Epithelial cell of prostate (primary cell): ENCODE measurements at regions not wholly inside any gene's neighbourhood (a gene's known extent, or its start where the extent isn't known, plus 50 kb on each side); places are given as distances from the start of the nearest gene placed in this dataset.
"Not testable (repeated sequence)": the region's sequence is repeated elsewhere in the genome, so short reads cannot be mapped to it uniquely, and the experiment has no call there.

ENCODE experiments used
- DNase-seq: peaks from one replicate; pipeline ENCODE4 v3.0.0-alpha.2; 2011; ENCODE audit warnings: low read depth, low spot score
- H3K27ac ChIP-seq: fragments of 450-650 bp; 2 replicates; pipeline ENCODE4 v1.5.1; 2017; ENCODE audit warnings: mild to moderate bottlenecking

DNA sequence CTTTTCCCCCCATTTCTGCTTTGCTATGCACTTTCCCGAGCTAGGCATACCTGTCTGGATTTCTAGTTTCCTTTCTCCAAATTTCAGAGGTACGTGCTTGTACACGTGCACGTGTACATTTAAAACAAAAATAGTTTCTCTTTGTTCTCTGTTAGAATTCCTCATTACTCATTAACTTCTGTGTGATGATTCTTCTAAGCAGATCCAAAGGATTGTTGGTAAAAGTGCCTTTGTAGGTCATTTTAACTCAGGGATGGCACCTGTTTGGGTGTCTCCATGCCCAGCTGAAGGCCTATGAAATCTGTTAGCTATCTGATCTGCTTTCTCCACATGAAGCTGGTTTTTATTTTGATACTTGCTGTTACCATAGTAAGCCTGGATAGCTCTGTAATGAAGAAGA, 264.3 kb downstream of the LPIN1 start:
- no peak for DNase-seq
- H3K27ac ChIP-seq: no peak overlapping the region

DNA sequence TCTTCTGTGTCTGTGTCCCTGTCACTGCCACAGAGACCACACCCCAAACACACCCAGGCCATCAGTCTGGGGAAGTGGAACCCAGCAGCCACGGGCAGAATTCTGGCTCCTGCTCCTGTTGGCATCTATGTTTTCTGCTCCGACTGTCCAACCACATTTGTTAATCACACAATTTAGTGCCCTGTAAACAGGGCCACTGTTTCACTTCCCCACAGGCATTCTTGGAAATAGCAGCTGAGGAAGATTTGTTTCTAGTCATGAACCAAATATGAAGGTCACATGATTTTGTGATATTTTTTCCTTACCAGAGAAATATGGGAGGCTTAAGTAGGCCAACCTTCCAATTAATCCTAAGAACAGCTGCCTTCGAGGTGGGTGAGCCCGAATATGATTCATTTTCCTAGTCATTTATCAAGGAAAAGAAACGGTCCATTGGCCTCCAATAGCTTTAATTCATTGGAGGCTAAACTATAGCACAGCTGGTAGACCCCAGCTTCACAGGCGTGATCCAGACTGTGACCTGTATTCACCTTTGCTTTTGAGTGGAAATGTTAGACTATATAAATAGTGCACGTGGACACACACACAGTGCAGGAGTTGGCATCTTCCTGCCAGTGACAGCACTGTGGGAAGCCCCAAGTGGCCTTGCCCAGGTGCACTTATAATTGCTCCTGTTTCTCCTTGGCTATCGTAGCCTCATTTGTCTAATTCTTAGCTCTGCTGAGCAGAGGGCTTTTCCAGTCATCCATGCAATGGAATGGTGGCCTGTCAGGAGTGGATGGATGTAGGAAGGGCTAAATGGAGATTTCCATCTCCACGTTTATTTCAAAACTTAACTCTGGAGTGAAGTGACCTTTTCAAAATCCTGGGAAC, 267.9 kb downstream of the LPIN1 start:
- no peak for DNase-seq
- no peak overlapping the region for H3K27ac ChIP-seq

DNA sequence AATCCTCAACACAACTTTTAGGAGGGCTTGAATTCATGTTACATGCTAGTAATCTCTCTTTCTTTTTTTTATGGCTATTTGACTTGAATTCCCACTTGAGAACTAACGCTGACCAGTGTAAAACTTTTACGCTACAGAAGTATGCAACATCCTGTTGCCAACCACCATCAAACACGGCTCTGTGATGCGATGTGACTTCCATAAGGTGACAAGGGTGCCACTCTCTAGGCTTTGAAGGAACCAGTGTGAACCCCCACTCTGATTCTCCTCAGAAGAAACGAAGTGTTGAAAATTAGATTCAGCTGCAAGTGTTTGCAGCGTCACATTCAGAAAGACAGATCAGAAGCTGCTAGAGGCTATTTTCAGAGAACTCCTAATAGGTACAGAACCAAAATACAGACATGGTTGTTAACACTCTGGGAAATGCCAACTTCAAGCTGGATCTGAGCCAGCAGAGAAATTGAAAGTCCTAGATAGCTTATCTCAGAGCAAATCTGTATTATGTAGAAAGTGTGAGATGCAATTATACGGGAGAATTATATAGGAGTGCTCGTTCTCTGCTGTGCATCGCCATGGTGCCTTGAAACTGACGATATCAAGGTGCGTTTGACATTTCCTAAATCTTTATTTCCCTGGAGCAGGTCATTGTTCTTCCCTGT, 271.2 kb downstream of the LPIN1 start:
- no peak for DNase-seq
- H3K27ac ChIP-seq: no peak overlapping the region

DNA sequence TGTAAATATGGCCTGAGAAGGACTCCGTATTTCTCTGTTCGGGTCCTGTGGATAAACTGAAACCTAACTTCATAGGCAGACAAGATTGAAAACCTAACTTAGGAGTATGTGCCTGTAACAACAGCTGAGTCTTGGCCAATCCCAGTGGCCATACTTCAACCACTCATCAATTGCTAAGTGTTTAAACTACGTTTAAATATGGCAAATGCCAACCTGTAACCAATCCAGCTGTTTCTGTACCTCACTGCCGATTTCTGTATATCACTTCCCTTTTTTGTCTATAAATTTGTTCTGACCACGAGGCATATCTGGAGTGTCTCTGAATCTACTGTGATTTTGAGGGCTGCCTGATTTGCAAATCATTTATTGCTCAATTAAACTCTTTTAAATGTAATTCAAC, 272.3 kb downstream of the LPIN1 start:
- H3K27ac ChIP-seq, DNase-seq: not testable (repeated sequence)

DNA sequence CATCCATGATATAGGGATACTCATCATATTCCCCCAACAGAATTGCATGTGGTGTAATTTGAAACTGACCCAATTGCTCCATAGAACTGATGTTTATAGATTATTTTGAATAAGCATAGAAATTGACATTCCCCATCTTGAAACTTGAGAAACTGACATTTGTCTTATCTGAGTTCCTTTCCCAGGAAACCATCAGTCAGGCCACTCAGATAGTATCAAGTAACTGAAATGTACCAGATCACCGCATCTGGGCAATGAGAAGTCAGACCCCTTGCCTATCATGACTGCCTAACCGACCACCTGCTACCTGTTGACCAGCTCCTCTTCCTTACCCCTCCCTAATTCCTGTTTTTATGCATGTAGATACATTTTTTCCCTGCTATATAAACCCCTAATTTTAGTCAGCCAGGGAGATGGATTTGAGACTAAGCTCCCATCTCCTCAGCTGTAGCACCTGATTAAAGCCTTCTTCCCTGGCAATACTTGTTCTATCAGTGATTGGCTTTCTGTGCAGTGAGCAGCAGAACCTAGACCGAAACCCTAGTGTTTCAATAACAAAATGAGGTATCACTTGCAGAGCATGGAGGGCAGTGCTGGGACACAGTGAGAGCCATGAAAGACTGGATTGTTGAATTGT, 274.5 kb downstream of the LPIN1 start:
- H3K27ac ChIP-seq: no peak overlapping the region
- DNase-seq: no peak

DNA sequence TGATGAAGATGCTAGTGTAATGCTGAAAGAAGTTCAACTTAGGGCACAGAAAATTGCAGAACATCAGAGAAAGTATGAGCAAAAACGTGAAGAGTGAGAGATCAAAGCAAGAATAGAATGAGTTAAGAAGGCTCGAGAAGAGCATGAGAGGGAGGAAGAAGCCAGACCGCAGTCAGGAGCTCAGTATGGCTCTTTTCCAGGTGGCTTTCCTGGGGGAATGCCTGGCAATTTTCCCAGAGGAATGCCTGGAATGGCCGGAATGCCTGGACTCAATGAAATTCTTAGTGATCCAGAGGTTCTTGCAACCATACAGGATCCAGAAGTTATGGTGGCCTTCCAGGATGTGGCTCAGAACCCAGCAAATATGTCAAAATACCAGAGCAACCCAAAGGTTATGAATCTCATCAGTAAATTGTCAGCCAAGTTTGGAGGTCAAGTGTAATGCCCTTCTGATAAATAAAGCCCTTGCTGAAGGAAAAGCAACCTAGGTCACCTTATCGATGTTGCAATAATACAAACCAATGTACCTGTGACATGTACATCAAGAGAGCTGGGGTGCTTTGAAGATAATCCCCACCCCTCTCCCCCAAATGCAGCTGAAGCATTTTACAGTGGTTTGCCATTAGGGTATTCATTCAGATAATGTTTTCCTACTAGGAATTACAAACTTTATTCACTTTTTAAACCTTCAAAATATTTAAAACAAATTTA, 277.9 kb downstream of the LPIN1 start:
- H3K27ac ChIP-seq, DNase-seq: not testable (repeated sequence)

DNA sequence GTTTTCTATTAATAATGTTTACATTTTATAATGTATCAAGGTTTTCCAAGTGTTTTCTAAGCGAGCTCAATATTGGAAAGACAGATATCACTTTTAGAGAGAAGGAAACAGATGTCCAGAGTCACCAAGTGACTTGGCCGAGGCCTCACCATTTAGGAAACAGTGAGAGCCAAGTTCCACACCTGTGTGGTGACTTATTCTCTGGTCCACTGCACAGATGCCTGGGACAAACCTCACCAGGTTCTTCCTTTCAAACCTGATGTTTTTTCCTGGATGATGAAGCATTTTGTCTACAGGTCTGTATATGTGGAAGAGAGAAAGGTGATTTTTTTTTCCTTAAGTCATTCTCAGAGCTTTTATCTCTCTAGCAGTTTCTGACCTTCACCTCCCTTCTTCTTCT, 280.7 kb downstream of the LPIN1 start:
- no peak for DNase-seq
- no peak overlapping the region for H3K27ac ChIP-seq

DNA sequence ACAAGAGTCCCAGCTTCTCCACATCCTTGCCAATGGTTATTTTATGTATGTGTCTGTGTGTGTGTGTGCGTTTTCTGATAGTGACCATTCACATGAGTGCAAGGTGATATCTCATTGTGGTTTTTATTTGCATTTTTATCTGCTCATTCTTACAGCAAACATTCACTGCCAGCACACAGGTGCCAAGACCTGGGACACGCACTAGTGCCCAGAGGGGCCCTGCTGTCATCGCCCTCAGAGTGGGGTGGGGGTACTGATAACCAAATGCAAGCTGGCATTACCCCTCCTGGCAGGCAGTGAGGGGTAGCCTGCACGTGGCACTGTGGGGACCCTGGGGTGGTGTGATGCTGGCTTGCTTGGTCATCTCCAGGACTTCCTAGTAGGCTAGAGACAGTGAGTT, 285.4 kb downstream of the LPIN1 start:
- H3K27ac ChIP-seq: no peak overlapping the region
- DNase-seq: no peak

DNA sequence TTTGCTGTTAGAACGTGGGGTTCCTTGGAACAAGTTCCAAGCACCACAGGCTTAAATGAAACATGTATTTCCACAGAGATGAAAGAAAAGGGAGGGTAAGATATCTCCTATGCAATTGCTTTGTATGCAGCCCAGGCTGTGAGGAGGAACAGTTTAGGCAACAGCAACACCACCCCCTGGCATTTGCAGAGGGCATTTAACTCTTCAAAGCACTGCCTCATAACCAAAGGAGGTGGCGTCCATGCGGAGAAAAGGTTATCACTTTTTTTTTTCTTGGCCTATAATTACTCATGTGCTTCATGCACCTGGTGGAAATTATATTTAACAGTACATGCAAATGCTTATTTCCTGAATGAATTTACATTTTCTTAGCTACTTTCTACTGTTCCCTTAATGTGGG, 286.0 kb downstream of the LPIN1 start:
- no peak for DNase-seq
- H3K27ac ChIP-seq: no peak overlapping the region

DNA sequence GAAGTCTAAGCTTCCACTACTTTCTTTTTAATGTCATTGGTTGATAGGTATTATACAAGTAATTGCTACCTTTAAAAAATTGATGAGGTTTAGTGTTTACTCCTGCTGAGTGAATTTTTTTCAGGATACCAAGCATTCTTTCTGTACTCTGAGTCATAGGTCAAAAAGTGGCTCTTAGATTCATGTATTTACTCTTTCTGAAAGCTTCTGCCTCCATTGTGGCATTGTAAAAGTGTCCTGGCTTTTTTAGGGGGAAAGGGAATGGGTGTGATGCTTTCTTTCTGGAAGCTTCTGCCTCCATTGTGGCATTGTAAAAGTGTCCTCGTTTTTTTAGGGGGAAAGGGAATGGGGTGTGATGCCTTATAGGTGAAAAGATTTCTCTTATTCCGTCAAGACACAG, 286.5 kb downstream of the LPIN1 start:
- no peak for DNase-seq
- H3K27ac ChIP-seq: no peak overlapping the region

DNA sequence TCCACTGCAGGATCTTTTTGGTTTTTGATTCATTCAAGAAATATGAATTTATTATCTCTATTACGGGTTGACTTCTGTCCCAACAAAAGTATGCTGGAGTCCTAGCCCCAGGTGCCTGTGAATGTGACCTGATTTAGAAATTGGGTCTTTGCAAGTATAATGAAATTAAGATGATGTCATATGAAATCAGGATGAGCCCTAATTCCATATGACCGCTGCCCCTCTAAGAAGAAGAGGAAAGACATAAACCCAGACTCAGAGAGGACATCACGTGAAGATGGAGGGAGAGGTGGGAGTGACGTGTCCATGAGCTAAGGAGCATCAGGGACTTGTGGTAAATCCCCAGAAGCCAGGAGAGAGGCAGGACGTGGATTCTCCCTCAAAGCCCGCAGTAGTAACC, 287.1 kb downstream of the LPIN1 start:
- DNase-seq: no peak
- H3K27ac ChIP-seq: no peak overlapping the region

DNA sequence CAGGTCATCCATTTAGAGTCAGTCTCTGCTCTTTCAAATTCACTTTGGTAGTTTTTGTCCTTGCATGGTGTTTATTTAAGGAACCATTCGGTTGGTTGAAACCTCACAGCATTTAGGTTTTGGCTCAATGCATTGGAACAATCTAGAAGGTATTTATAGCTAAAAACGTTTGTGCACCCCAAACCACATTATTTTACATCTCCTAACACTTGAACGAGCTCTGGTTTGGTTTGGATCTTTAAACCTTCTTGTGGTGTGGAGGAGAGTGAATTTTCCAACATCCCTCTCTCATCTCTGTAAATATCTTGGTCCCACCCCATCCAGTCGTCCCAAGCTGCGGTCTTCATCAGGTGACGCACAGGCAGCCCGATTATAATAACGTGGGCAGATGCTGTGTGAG, 287.9 kb downstream of the LPIN1 start:
- H3K27ac ChIP-seq: no peak overlapping the region
- no peak for DNase-seq

DNA sequence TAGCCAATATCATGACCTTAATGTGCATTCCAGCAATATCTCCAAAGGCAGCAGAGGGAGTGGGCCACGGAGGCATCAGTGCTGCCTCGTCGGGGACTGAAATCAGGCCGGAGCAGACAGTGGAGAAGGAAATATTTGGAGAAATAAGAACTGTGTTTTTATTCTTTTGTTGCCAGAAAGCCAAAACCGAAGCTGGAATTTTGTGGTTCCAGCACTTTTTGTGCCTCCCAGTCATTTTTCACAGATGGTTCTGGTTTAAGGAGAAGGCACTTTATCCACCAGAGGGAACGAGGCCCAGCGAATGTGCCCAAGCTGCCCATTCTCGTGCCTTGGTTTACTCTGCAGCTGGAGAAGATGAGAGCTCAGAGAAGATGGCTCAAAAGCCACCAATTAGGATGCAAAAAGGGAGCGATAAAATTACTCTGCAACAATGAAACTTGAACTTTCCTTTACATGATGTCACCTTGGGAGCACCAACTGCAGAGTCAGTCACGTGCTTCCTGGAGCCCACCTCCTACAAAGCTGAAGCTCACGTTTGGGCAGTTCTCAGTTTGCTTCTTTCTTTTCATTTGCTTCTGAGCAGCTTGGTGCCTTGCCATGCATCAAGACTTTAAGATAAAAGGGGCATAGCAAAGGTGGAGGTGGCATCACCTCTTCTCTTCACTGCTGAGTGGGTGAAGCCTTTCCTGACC, 288.7 kb downstream of the LPIN1 start:
- H3K27ac ChIP-seq: no peak overlapping the region
- DNase-seq: no peak

DNA sequence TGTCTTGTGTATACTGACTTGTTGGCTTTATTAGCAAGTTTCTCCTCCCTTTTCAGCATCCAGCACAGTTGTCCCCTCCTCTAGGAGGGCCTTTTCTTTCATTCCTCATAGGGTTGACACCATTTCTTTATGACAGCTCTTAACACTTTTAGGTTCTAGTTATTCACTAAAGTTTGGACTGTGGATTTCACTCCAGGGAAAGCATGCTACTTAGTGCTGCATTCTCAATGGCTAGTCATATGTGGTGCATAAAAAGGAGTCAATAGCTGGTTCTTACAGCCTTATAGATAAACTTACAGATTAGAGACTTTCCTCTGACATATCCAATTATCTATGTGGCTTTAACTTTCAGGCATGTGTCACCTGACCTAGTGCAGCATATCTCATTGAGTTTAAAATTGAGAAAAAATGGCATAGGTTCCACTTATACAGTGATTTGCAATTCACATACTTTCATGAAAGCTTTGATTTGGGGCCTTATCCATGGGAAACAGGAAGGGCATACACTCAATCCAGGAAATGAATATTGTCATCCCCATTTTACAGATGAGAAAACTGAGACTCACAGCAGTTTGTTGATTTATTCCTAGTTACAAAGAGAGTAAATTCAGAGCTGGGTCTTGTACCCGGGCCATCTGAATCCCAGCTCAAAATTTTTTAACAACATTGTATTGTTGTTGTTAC, 289.7 kb downstream of the LPIN1 start:
- DNase-seq: no peak
- no peak overlapping the region for H3K27ac ChIP-seq

DNA sequence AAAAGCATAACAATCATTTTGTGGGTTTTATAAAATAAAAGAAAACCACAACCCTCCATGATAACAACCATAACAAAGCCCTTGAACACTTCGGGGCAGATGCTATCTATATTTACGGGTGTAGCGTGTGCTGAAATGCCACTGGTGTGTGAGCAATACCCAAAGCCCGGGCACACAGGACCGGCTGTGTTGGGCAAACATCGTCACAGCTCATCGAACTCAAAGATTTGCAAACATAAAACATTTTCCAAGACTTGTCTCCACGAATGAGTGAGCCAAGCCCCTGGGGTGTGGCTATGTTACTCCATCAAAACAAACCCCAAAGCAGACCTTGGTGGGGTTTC, 290.2 kb downstream of the LPIN1 start:
- no peak for DNase-seq
- no peak overlapping the region for H3K27ac ChIP-seq

DNA sequence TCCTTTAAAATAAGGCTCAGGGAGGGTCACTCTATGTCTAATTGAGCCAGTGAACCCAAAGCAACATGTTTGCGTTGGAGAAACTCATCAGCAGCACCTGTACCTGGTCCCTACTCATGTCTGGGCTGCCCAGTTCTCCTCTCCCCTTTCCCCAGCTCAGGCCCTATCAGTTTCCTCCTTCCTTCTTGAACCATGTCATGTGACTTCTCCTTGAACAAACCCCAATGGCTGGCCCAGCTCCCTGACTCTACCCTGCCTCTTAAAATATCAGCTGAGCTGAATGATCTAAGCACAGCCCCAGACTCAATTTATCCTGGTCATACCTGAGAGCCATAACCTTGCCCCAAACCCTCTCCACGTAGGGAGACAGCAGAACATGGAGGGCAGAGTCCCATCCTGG, 290.9 kb downstream of the LPIN1 start:
- no peak for DNase-seq
- H3K27ac ChIP-seq: no peak overlapping the region

DNA sequence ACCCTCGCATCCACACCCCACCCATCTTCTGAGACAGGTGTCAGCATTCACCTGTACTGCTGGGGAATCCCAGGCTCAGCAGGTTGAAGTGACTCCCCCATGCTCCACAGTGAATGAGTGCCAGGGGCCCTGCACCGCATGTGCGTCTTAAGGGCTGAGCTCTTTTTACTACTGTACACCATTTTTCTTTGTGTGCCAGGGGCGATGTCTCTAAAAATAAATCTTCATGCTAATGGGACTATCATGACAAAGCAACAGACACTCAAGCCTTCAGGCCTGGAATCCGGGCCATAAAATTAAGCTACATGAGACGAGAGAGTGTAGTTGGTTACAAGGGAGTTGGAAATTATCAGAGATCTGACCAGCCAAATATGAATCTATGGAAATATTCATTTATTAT, 294.8 kb downstream of the LPIN1 start:
- H3K27ac ChIP-seq: no peak overlapping the region
- DNase-seq: no peak

DNA sequence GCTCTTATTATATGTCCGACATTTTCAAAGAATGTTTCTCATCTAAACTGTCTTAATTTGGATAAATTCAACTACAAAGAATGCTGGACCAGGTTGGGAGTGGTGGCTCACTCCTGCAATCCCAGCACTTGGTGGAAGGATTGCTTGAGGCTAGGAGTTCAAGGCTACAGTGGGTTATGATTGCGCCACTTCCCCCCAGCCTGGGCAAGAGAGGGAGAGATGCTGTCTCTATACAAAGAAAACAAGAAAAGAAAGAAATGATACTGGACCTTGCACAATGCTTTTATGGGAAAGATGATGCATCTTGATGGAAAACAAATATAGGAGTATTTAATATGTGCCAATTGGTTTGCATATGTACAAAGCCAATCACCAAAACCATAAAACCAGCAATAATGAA, 296.7 kb downstream of the LPIN1 start:
- no peak overlapping the region for H3K27ac ChIP-seq
- no peak for DNase-seq

DNA sequence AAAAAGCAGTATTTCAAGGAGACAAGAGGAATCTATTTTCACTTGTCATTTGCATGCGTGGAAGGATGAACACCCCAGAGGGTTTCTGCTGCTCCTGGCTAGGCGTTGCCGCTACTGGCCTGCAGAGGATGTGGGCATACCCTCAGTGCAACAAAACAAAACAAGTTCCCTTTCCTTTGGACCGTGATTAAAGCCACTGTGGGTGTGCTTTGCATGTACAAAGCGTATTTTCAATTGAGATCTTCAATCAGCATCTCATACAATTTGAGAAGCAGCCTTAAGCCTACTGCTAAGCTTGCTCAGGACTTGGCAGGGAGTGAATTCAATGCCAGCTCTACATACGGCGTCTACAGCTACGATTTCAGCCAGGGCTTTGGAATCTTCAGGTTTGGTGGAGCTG, 298.4 kb downstream of the LPIN1 start:
- H3K27ac ChIP-seq: no peak overlapping the region
- no peak for DNase-seq

DNA sequence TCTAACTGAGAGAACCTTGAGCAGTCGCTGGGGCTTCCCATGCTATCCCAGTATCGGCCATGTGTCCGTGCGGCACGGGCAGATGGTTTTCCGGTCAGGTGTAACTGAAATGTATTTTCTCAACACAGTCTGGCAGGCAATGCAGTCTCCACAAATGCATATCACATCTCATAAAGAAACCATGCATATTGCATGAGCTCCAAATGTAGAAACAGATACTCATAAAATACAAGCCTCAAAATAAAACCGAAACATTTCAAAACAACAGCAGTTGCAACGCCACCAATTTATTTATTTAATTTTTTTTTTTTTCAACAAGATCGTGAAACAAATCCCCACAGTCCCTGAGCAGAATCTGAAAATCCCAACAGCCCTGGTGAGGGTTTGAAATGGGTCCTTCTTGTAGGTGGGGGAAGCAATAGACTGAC, 299.4 kb downstream of the LPIN1 start:
- no peak for DNase-seq

More for the DNA sequence above, 299.4 kb downstream of the LPIN1 start:
- no peak overlapping the region for H3K27ac ChIP-seq
